RPMI8226 (cell line): ENCODE measurements at regions not wholly inside any gene's neighbourhood (a gene's known extent, or its start where the extent isn't known, plus 50 kb on each side); places are given as distances from the start of the nearest gene placed in this dataset.

Source experiments
- DNase-seq: peaks from one replicate; pipeline ENCODE4 v3.0.0-alpha.2; 2015

DNA sequence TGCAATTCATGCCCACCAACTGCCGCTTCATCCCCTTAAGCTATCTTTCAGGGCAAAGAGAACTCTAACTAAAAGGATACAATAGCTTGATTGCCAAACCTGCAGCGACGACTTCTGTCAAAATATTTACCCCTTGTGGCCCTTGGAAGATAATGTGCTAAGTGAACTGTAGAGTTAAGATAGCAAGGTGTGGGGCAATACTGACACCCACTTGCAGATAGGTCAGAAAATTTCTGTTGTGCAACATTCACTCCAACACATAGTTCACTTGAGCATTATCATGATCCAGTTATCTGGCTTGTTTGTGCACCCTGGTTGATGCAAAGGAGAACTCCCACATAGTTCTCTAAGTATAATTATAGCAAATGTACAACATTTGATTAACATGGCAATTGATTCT lies 55.6 kb downstream of the RHOXF2B start:
- no peak for DNase-seq

DNA sequence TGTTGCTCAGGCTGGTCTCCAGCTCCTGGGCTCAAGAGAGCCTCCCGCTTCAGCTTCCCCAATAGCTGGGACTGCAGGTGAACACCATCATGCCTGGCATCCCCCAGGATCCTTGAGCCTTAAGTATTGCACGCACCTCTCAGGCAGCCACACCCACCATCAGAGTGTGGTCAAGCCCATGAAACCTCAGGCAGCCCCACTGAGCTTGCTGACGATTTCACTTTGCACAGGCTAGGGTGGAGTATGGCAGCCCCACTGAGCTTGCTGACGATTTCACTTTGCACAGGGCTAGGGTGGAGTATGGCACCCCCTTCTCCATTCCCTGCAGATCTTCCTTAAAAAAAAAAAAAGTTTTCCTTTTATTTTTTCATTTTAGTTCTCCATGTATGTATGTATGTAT lies 57.2 kb downstream of the RHOXF2B start:
- DNase-seq, result no peak

- DNase-seq, result no peak
Observed at GRCh38 chrX:120016068-120016441, 61.4 kb downstream of the RHOXF2B start.

DNA sequence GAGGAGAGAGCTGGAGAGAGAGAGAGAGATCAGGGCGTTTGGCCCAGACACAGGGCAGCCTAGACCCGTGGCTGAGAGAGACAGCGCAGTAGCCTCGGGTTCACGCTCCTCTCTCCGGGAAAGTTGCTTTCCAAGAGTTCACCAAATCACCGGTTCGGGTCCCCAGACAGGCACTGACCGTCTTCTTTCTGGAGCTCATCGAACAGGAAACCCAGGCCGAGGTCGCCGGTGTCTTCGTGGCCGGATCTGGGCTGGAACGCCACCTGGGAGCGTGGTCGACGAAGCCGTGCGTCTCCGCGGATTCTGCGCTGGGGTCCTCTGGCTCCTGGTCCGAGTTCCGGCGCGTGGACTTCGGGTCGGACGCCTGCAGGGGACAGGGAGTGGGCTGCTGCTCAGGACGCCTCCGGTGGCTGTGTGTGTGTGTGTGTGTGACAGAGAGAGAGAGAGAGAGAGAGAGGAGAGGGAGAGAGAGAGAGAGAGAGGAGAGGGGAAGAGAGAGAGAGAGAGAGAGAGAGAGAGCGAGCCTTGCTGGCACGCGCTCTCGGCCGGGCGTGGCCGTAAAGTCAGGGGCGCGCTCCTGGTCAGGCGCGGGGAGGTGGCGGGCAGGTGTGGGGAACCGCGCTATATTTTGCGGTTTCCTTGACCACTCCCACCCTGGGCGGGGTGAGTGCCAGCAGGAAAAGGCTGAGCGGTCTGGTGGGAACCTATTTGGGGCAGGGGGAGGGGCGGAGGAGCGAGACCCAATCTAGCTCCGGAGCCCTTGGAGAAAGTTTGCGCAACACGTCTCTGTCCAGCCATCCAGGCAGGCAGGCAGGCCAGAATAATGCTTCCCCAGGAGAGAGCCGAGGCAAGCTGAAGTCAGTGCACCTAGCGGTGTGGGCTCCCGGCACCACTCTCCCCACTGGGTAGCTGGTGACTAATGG lies 62.1 kb downstream of the RHOXF2B start:
- peak; percentile 60 for DNase-seq

DNA sequence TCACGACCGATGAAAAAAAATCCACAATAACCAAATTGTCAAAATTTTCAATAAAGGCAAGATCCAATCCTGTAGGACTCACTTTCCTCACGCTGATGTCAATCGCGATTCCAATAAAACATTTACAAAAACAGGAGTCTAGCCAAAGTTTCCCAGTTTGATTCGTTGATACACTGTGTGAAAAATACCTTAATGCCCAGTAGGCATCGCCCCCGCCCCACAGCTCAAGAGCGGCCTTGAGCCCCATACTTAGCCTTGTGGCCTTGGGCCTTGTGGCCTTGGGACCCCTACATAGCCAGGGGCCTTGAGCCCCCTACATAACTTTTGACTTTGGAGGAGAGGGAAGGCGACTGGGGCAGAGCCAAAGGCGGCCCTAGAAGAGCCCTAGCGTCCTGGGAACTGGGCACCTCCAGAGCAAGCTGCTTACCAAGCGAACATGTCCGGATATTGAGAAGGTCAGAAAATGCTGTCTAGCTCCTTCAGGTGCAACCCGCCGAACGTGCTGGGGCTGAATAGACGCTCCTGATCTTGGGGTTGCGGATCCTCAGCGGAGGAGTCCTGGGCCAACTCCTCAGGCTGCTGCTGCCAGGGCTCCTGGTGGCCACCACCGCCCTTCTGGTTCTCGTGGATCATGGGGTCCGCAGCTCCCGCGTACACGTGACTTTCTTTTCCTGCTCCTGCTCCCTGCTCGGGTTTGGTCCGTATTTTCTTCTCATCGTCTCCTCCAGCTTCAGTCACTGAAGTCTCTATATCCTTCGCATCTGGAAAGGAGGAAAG lies 62.9 kb downstream of the RHOXF2B start:
- no peak for DNase-seq

DNA sequence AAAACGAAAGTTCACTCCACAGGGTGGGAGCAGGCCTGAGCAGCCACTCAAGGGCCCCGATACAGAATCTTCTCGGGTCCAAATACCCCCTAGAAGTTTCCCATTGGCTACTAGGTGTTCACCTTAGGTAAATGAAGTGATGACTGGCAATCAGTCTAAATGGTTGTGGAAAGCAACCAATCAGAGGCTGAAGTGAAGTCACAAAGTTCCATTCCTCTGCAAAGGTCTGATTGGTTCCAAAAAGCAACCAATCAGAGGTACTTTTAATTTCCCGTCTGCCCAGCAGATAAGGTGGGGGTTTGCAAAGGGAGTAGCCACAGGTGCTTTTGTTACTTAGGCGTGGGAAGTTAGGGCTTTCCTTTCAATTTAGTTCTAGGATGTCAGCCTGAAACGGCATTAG lies 58.2 kb upstream of the NKAP start:
- DNase-seq, result no peak

GRCh38 chrX:120000490-120001246 lies 57.1 kb upstream of the NKAP start:
- no peak for DNase-seq

GRCh38 chrX:119999087-119999634 lies 55.6 kb upstream of the NKAP start:
- no peak for DNase-seq

GRCh38 chrX:119997570-119997969 lies 54.0 kb upstream of the NKAP start:
- no peak for DNase-seq

DNA sequence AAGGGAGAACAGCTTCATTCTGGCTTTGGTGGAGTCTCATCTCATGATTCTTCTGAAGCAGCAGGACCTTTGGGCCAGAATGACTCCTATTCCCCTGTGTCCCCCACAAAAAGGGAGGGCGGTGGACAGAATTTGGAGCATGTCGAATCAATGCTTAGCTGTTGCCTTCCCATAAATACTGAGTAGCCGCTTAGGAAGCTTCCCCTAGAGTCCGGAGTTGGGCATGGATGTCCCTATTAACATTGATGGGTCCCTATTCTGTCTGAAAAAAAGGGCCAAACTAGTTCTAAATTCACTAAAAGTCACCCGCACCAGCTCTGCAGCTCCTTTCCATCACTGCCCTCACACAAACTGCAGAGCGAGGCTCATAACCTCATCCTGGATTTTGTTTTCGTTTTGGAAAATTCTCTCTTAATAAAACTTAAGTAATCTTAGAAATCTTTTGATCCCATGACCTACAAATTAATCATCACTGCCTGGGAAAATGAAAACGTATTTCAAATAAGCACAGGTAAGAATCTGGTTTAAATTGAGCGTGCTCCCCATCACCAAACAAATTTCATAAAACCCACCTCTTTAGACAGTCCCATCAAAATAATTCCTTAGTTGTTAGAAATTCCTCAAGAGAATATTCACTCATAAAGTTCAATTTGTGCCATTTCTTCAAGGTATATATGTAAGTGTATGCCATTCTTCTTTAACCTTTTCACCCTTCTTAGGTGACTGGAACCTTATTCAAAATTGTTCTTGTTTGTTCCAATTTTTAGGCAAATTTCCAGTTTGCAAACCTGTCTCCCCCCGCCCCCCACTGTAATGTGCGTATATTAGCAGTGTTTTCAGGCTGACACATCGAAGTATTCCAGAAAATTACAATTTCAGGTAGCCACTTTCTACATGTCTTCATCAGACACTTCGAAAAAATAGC lies 53.3 kb upstream of the NKAP start:
- DNase-seq, result no peak

DNA sequence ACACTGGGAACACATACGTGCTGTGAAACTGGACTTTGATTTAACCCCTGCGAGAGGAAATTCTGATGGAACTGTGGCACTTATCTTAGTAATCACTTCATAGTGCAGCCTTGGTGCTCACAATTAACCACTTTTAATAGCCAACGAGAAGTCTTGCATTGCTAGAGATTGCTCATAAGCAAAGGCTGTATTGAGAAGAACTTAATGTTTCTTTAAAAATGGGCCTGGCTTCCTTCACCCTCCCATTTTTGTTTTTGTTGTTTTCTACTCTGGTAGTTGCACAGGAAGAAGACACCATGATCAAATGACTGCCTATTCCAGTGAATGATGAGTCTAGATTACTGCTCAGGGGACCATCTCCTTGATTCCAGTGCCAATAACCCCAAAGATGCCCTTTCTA lies 52.5 kb upstream of the NKAP start:
- no peak for DNase-seq
